GM23338 (cell line): ENCODE measurements at regions not wholly inside any gene's neighbourhood (a gene's known extent, or its start where the extent isn't known, plus 50 kb on each side); places are given as distances from the start of the nearest gene placed in this dataset.

Experiments used
- ATAC-seq: fragments of 200-7000 bp; cut with Tn5 transposase; 3 replicates; pipeline ENCODE4 v1.9.1; 2020
- DNase-seq: peaks from one replicate; pipeline ENCODE4 v3.0.0-alpha.2; 2015; ENCODE audit warnings: low spot score
- H2AFZ ChIP-seq: fragments of 200-600 bp; sonication (generic); 2 replicates; pipeline ENCODE4 v1.8.0; 2016; ENCODE audit warnings: antibody characterized with exemption, mild to moderate bottlenecking, moderate library complexity
- H3F3A ChIP-seq: fragments of 200-600 bp; sonication (generic); replicated peaks from 2 replicates; pipeline ENCODE4 v1.8.0; 2017; ENCODE audit warnings: antibody characterized with exemption, mixed run types, low read depth
- H3K27ac ChIP-seq: fragments of 200-600 bp; sonication (generic); 2 replicates; pipeline ENCODE4 v1.6.1; 2016; ENCODE audit warnings: low read depth
- H3K27me3 ChIP-seq: fragments of 200-600 bp; sonication (generic); 2 replicates; pipeline ENCODE4 v1.8.0; 2016; ENCODE audit warnings: mild to moderate bottlenecking, mixed run types, moderate library complexity; ENCODE audit not compliant: insufficient read depth
- H3K36me3 ChIP-seq: fragments of 200-600 bp; sonication (generic); 2 replicates; pipeline ENCODE4 v1.8.0; 2016; ENCODE audit warnings: mild to moderate bottlenecking; ENCODE audit not compliant: insufficient read depth
- H3K4me1 ChIP-seq: fragments of 200-600 bp; sonication (generic); 2 replicates; pipeline ENCODE4 v1.8.0; 2016; ENCODE audit warnings: mild to moderate bottlenecking, moderate library complexity; ENCODE audit not compliant: insufficient read depth
- H3K4me2 ChIP-seq: fragments of 200-600 bp; sonication (generic); 2 replicates; pipeline ENCODE4 v1.7.1; 2017; ENCODE audit warnings: mixed run types
- H3K4me3 ChIP-seq: fragments of 200-600 bp; sonication (generic); 2 replicates; pipeline ENCODE4 v1.6.1; 2016; ENCODE audit warnings: mixed run types
- H3K79me2 ChIP-seq: fragments of 200-600 bp; sonication (generic); replicated peaks from 2 replicates; pipeline ENCODE4 v1.8.0; 2017; ENCODE audit warnings: mild to moderate bottlenecking; ENCODE audit not compliant: insufficient read depth
- H3K9me2 ChIP-seq: fragments of 200-600 bp; sonication (generic); 2 replicates; pipeline ENCODE4 v1.8.0; 2017; ENCODE audit not compliant: insufficient read depth
- H4K20me1 ChIP-seq: fragments of 200-600 bp; sonication (generic); replicated peaks from 2 replicates; pipeline ENCODE4 v1.8.0; 2017; ENCODE audit warnings: mild to moderate bottlenecking; ENCODE audit not compliant: insufficient read depth
- H3K27ac Mint-ChIP-seq: 2 replicates; pipeline ENCODE4 v1.8.0; 2020; ENCODE audit warnings: inconsistent platforms, mild to moderate bottlenecking, moderate library complexity, mixed read lengths
- H3K27me3 Mint-ChIP-seq: 3 replicates; pipeline ENCODE4 v1.8.0; 2022; ENCODE audit warnings: low read depth, mild to moderate bottlenecking, moderate library complexity, mixed read lengths, inconsistent platforms; ENCODE audit not compliant: insufficient read depth, poor library complexity
- H3K36me3 Mint-ChIP-seq: 3 replicates; pipeline ENCODE4 v1.8.0; 2021; ENCODE audit warnings: low read depth, mild to moderate bottlenecking, inconsistent platforms, moderate library complexity, mixed read lengths
- H3K4me1 Mint-ChIP-seq: 3 replicates; pipeline ENCODE4 v1.8.0; 2020; ENCODE audit warnings: mild to moderate bottlenecking, inconsistent platforms, mixed read lengths
- H3K4me3 Mint-ChIP-seq: 3 replicates; pipeline ENCODE4 v1.8.0; 2021; ENCODE audit warnings: moderate library complexity, mild to moderate bottlenecking, inconsistent platforms, mixed read lengths
- H3K9me3 Mint-ChIP-seq: 3 replicates; pipeline ENCODE4 v1.8.0; 2020; ENCODE audit warnings: moderate library complexity, mild to moderate bottlenecking, inconsistent platforms, mixed read lengths
- CREB1 ChIP-seq: fragments of 250-450 bp; sonication (Bioruptor Pico); IDR thresholded peaks from 2 replicates; pipeline ENCODE4 v1.5.0; 2020; ENCODE audit warnings: low read depth, mild to moderate bottlenecking, moderate library complexity
- CTCF ChIP-seq, 2 experiments: fragments of 200-600 bp in 1 of 2; sonication (generic) in 1 of 2; conservative IDR thresholded peaks; 2 replicates each; pipeline versions ENCODE4 v1.5.1 to v1.6.1; 2016 to 2017; ENCODE audit warnings: antibody characterized with exemption in 2 of 2, low read depth in 2 of 2, mild to moderate bottlenecking in 2 of 2, moderate library complexity in 1 of 2
- ETS1 ChIP-seq: IDR thresholded peaks from 2 replicates; pipeline ENCODE4 v1.6.1; 2016; ENCODE audit warnings: antibody characterized with exemption
- EZH2 ChIP-seq: fragments of 200-600 bp; sonication (generic); IDR thresholded peaks from one replicate; pipeline ENCODE4 v1.8.0; 2017; ENCODE audit warnings: antibody characterized with exemption, mild to moderate bottlenecking, low read depth; ENCODE audit not compliant: unreplicated experiment
- POLR2AphosphoS5 ChIP-seq: IDR thresholded peaks from 2 replicates; pipeline ENCODE4 v1.6.1; 2016; ENCODE audit warnings: antibody characterized with exemption, low read depth
- REST ChIP-seq: IDR thresholded peaks from one replicate; pipeline ENCODE4 v1.6.1; 2018; ENCODE audit warnings: antibody characterized with exemption; ENCODE audit not compliant: unreplicated experiment
- STAT1 ChIP-seq: IDR thresholded peaks from one replicate; pipeline ENCODE4 v1.6.1; 2016; ENCODE audit warnings: antibody characterized with exemption; ENCODE audit not compliant: unreplicated experiment
- ZNF114 ChIP-seq: fragments of 250-450 bp; sonication (Bioruptor Pico); IDR thresholded peaks from 2 replicates; pipeline ENCODE4 v1.5.0; 2020; ENCODE audit warnings: mild to moderate bottlenecking, moderate library complexity
- ZNF331 ChIP-seq: fragments of 250-450 bp; sonication (Bioruptor Pico); IDR thresholded peaks from 2 replicates; pipeline ENCODE4 v1.5.0; 2020; ENCODE audit warnings: low read depth, mild to moderate bottlenecking, moderate library complexity

- Histone ChIP-seq H3F3A (no peaks in the 10 kb centered on the region), H2AFZ (no peak overlapping the region), H4K20me1 (no peaks in the 10 kb centered on the region), H3K27me3 (no peaks in the 10 kb centered on the region), H3K4me2 (no peak overlapping the region), H3K4me1 (no peaks in the 10 kb centered on the region), H3K9me2 (no peaks in the 10 kb centered on the region), H3K27ac (no peak overlapping the region), H3K79me2 (no peaks in the 10 kb centered on the region), H3K36me3 (no peaks in the 10 kb centered on the region), H3K4me3 (no peak overlapping the region)
- Mint-ChIP-seq H3K9me3 (no peaks in the 10 kb centered on the region; the same call in 2 of the 3 replicates), H3K27me3 (no peaks in the 10 kb centered on the region), H3K4me1 (no peaks in the 10 kb centered on the region), H3K4me3 (no peak overlapping the region), H3K27ac (no peak overlapping the region), H3K36me3 (no peaks in the 10 kb centered on the region)
- DNase-seq: no peak
- TF ChIP-seq ZNF114 (CRISPR knock-in tag) (no peak), CREB1 (no peak), REST (no peak), EZH2 (no peak)
- ATAC-seq: no peak
These were observed 304.4 kb upstream of the FAR2 start for GRCh38 chr12:28844718-28845117.

- Histone ChIP-seq H3K4me1 (no peaks in the 10 kb centered on the region), H3K9me2 (no peaks in the 10 kb centered on the region), H2AFZ (no peak overlapping the region), H3K4me2 (no peak overlapping the region), H3K27me3 (no peaks in the 10 kb centered on the region), H4K20me1 (no peaks in the 10 kb centered on the region), H3K4me3 (no peak overlapping the region), H3K79me2 (no peaks in the 10 kb centered on the region), H3K27ac (no peak overlapping the region), H3K36me3 (no peaks in the 10 kb centered on the region), H3F3A (no peaks in the 10 kb centered on the region)
- H3K4me1 Mint-ChIP-seq: 0 out of 3 replicates have a peak, but pooled peaks cover 5% of the 10 kb centered on the region
- no peaks in the 10 kb centered on the region for H3K9me3 Mint-ChIP-seq
- no peaks in the 10 kb centered on the region for H3K36me3 Mint-ChIP-seq
- DNase-seq (no peak), ATAC-seq (no peak)
- H3K27ac Mint-ChIP-seq: no peak overlapping the region
- no peaks in the 10 kb centered on the region for H3K27me3 Mint-ChIP-seq
- H3K4me3 Mint-ChIP-seq: no peak overlapping the region
- TF ChIP-seq ETS1 (no peak), POLR2AphosphoS5 (no peak), STAT1 (no peak), ZNF331 (no peak), CTCF (conservative IDR thresholded peaks at IDR 0.05; ENCODE audit: low read depth in 2 of 2) (no peak), REST (no peak), CREB1 (no peak)
These were observed 297.3 kb upstream of the FAR2 start for GRCh38 chr12:28851781-28852180.
